Upper lobe of left lung (tissue), 4 donors: ENCODE measurements at regions not wholly inside any gene's neighbourhood (a gene's known extent, or its start where the extent isn't known, plus 50 kb on each side); places are given as distances from the start of the nearest gene placed in this dataset.

Experiments
- POLR2A ChIP-seq, 4 donors: fragments of 450-650 bp; IDR thresholded peaks; one replicate each; pipeline ENCODE4 v1.5.1; 2016 to 2017; ENCODE audit warnings: antibody characterized with exemption in 4 of 4, mild to moderate bottlenecking in 2 of 4
- TF ChIP-seq, protein P1 (sequence below), 6 experiments: fragments of 450-650 bp in 4 of 6; fragments of 200-600 bp in 2 of 6; sonication (generic) in 2 of 6; IDR thresholded peaks; one replicate each; pipeline ENCODE4 v1.5.1; 2016 to 2019; ENCODE audit warnings: antibody characterized with exemption in 6 of 6

DNA sequence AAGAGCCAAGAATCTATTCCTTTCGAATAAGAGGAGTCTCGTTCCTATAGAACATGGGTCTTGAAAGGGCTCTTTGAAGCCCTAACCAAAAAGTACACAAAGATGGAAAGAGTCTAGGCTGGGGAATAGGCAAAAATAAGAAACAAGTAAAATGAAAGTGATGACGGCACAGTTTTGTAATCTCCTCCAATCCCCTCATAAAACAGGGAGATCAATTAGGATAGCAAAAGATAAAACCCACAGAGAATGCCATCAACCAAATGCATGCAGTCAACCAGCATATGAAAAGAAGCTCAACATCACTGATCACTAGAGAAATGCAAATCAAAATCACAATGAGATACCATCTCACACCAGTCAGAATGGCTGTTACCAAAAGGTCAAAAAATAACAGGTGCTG is 122.4 kb upstream of the LSM14A start:
- TF ChIP-seq, protein P1, sequence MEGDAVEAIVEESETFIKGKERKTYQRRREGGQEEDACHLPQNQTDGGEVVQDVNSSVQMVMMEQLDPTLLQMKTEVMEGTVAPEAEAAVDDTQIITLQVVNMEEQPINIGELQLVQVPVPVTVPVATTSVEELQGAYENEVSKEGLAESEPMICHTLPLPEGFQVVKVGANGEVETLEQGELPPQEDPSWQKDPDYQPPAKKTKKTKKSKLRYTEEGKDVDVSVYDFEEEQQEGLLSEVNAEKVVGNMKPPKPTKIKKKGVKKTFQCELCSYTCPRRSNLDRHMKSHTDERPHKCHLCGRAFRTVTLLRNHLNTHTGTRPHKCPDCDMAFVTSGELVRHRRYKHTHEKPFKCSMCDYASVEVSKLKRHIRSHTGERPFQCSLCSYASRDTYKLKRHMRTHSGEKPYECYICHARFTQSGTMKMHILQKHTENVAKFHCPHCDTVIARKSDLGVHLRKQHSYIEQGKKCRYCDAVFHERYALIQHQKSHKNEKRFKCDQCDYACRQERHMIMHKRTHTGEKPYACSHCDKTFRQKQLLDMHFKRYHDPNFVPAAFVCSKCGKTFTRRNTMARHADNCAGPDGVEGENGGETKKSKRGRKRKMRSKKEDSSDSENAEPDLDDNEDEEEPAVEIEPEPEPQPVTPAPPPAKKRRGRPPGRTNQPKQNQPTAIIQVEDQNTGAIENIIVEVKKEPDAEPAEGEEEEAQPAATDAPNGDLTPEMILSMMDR (IDR thresholded peaks at IDR 0.05) = no peak
- TF ChIP-seq POLR2A (IDR thresholded peaks at IDR 0.05) = no peak
